ENCODE measurements at regions not wholly inside any gene's neighbourhood (a gene's known extent, or its start where the extent isn't known, plus 50 kb on each side); places are given as distances from the start of the nearest gene placed in this dataset.

DNA sequence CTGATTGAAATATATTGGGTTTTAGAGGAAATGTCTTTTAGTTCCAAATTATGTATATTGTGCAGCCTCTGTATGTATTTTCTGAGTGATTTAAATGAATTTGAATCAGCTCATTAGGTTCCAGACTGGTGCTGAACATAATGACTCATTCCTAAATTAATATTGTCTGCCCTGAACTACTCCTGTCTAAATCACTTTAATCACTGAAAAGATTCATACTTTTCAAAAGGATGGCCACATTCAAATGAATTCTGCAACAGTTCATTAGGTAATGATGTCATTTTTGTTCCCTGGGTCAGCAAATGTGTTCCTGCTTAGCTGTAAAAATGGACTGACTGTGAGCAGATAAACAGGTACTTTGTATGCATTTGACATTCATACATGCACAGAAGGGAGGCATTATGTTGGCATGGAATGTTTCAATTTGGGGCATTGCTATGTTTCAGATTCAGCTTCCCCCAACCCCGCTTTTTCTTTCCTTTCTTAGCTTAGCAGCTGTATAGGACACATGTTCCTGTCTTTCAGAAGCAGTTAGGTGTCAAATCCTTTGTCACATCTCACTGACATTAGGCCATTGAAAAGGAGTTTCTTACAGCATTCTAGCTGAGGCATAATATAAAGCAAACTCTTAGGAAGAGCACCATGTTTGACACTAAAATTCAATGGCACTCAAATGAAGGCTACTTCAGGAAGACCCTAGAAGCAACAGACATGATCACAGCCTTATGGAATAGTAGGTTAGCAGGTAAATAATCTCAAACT is 318.5 kb upstream of the ARPP21 start:
- TF ChIP-seq POLR2A (IDR thresholded peaks at IDR 0.05): no peak
- TF ChIP-seq, protein P1, sequence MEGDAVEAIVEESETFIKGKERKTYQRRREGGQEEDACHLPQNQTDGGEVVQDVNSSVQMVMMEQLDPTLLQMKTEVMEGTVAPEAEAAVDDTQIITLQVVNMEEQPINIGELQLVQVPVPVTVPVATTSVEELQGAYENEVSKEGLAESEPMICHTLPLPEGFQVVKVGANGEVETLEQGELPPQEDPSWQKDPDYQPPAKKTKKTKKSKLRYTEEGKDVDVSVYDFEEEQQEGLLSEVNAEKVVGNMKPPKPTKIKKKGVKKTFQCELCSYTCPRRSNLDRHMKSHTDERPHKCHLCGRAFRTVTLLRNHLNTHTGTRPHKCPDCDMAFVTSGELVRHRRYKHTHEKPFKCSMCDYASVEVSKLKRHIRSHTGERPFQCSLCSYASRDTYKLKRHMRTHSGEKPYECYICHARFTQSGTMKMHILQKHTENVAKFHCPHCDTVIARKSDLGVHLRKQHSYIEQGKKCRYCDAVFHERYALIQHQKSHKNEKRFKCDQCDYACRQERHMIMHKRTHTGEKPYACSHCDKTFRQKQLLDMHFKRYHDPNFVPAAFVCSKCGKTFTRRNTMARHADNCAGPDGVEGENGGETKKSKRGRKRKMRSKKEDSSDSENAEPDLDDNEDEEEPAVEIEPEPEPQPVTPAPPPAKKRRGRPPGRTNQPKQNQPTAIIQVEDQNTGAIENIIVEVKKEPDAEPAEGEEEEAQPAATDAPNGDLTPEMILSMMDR (IDR thresholded peaks at IDR 0.05): no peak
